Mammary epithelial cell (primary cell): ENCODE measurements at regions not wholly inside any gene's neighbourhood (a gene's known extent, or its start where the extent isn't known, plus 50 kb on each side); places are given as distances from the start of the nearest gene placed in this dataset.

Experiments used
- EZH2 ChIP-seq: IDR thresholded peaks from 2 replicates; pipeline ENCODE4 v1.6.1; 2012; ENCODE audit warnings: low read length, inconsistent platforms, borderline replicate concordance
- TF ChIP-seq, protein P1 (sequence below), 2 donors: IDR thresholded peaks in 1 of 2; conservative IDR thresholded peaks in 1 of 2; 2 replicates each; pipeline ENCODE4 v1.5.1; 2011 to 2012; ENCODE audit warnings: inconsistent platforms in 2 of 2, low read length in 2 of 2, mild to moderate bottlenecking in 2 of 2, control low read depth in 1 of 2, low read depth in 1 of 2; ENCODE audit not compliant: insufficient read depth in 1 of 2; ENCODE audit errors: extremely low read depth in 1 of 2

DNA sequence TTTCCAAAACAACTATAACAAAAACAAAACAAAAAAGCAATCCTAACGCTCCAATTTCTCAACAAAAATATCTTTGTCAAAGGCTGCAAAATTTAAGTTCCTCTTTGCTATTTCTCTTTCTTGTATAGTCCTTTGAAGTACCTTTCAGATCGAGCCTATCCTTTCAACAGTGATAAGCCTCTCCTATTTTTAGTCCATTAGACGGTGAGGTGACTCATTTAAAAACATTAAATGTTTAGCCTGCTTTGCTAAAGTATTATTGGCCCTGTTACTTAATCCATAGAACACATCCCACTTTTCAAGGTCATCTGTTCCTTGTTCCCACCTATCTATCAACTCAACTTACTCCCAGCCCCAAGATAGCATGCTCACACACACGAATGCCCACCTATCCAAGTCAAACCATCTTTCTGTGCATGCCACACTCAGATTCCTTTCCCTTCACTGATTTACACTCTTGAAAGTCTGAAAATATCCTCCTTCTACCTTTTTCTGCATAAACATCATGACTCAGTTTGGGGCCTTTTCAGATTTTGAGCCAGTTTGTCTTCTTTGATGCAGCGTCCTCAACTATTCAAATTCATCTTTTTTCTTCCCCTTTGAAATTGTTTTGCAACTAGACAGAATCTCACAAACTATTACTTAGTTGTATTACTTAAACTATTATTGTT, 224.9 kb upstream of the TMEM229A start:
- TF ChIP-seq EZH2 = no peak
- TF ChIP-seq, protein P1, sequence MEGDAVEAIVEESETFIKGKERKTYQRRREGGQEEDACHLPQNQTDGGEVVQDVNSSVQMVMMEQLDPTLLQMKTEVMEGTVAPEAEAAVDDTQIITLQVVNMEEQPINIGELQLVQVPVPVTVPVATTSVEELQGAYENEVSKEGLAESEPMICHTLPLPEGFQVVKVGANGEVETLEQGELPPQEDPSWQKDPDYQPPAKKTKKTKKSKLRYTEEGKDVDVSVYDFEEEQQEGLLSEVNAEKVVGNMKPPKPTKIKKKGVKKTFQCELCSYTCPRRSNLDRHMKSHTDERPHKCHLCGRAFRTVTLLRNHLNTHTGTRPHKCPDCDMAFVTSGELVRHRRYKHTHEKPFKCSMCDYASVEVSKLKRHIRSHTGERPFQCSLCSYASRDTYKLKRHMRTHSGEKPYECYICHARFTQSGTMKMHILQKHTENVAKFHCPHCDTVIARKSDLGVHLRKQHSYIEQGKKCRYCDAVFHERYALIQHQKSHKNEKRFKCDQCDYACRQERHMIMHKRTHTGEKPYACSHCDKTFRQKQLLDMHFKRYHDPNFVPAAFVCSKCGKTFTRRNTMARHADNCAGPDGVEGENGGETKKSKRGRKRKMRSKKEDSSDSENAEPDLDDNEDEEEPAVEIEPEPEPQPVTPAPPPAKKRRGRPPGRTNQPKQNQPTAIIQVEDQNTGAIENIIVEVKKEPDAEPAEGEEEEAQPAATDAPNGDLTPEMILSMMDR (conservative IDR thresholded peaks at IDR 0.05 in 1 of 2, IDR thresholded peaks at IDR 0.05 in 1 of 2; ENCODE audit: extremely low read depth in 1 of 2, insufficient read depth in 1 of 2, low read depth in 1 of 2, low read length in 2 of 2) = no peak
